Amygdala (tissue), 56 donors: ENCODE measurements at regions not wholly inside any gene's neighbourhood (a gene's known extent, or its start where the extent isn't known, plus 50 kb on each side); places are given as distances from the start of the nearest gene placed in this dataset.

ENCODE experiments used
- DNase-seq, 56 donors: peaks; one replicate each; lab custom pipeline; 2025; lab: John Stamatoyannopoulos, UW

GRCh38 chr10:113399065-113399464 lies 153.8 kb upstream of the HABP2 start:
- DNase-seq: no peak

GRCh38 chr10:113402602-113403001 lies 150.3 kb upstream of the HABP2 start:
- DNase-seq: no peak

- no peak for DNase-seq
Measured at GRCh38 chr10:113407218-113407617, 145.6 kb upstream of the HABP2 start.

GRCh38 chr10:113409175-113409574 lies 143.7 kb upstream of the HABP2 start:
- no peak for DNase-seq

GRCh38 chr10:113410618-113411017 lies 142.2 kb upstream of the HABP2 start:
- no peak for DNase-seq

- DNase-seq: no peak
Measured at GRCh38 chr10:113411456-113411855, 141.4 kb upstream of the HABP2 start.

- no peak for DNase-seq
Measured at GRCh38 chr10:113412161-113412560, 140.7 kb upstream of the HABP2 start.

GRCh38 chr10:113414543-113414942 lies 138.3 kb upstream of the HABP2 start:
- DNase-seq: no peak

- DNase-seq: no peak
Measured at GRCh38 chr10:113415246-113415645, 137.6 kb upstream of the HABP2 start.

GRCh38 chr10:113420057-113420732 lies 132.7 kb upstream of the HABP2 start:
- no peak for DNase-seq

GRCh38 chr10:113420733-113421675 lies 131.8 kb upstream of the HABP2 start:
- DNase-seq: no peak

GRCh38 chr10:113422371-113422770 lies 130.5 kb upstream of the HABP2 start:
- no peak for DNase-seq

- no peak for DNase-seq
Measured at GRCh38 chr10:113423981-113424721, 128.7 kb upstream of the HABP2 start.

GRCh38 chr10:113425008-113425407 lies 127.8 kb upstream of the HABP2 start:
- DNase-seq: no peak

- DNase-seq: no peak
Measured at GRCh38 chr10:113425541-113425951, 127.3 kb upstream of the HABP2 start.

- no peak for DNase-seq
Measured at GRCh38 chr10:113426181-113426877, 126.5 kb upstream of the HABP2 start.

- DNase-seq: no peak
Measured at GRCh38 chr10:113427236-113427735, 125.6 kb upstream of the HABP2 start.

GRCh38 chr10:113427811-113428558 lies 124.9 kb upstream of the HABP2 start:
- DNase-seq: no peak

- DNase-seq: no peak
Measured at GRCh38 chr10:113430634-113431397, 122.0 kb upstream of the HABP2 start.
